Hindlimb muscle (tissue), 1 donor: ENCODE measurements at regions not wholly inside any gene's neighbourhood (a gene's known extent, or its start where the extent isn't known, plus 50 kb on each side); places are given as distances from the start of the nearest gene placed in this dataset.

ENCODE experiments used
- DNase-seq: peaks from one replicate; pipeline ENCODE4 v3.0.0-alpha.2; 2013

- no peak for DNase-seq
These were observed 574.4 kb upstream of the MAP3K7 start for GRCh38 chr6:91161246-91161645.

GRCh38 chr6:91155129-91155785, 568.4 kb upstream of the MAP3K7 start:
- DNase-seq, result no peak

GRCh38 chr6:91152824-91153223, 566.0 kb upstream of the MAP3K7 start:
- DNase-seq, result no peak

GRCh38 chr6:91149956-91150705, 563.3 kb upstream of the MAP3K7 start:
- DNase-seq, result no peak

GRCh38 chr6:91149246-91149955, 562.5 kb upstream of the MAP3K7 start:
- no peak for DNase-seq

GRCh38 chr6:91144126-91144525, 557.3 kb upstream of the MAP3K7 start:
- no peak for DNase-seq

GRCh38 chr6:91142154-91142553, 555.3 kb upstream of the MAP3K7 start:
- DNase-seq, result no peak

- no peak for DNase-seq
These were observed 554.5 kb upstream of the MAP3K7 start for GRCh38 chr6:91141346-91141745.

GRCh38 chr6:91140449-91140848, 553.6 kb upstream of the MAP3K7 start:
- no peak for DNase-seq

- DNase-seq, result no peak
These were observed 550.4 kb upstream of the MAP3K7 start for GRCh38 chr6:91137286-91137685.

- DNase-seq, result no peak
These were observed 548.7 kb upstream of the MAP3K7 start for GRCh38 chr6:91135406-91136103.

- no peak for DNase-seq
These were observed 545.6 kb upstream of the MAP3K7 start for GRCh38 chr6:91132461-91132860.

GRCh38 chr6:91130126-91130525, 543.3 kb upstream of the MAP3K7 start:
- no peak for DNase-seq

- DNase-seq, result no peak
These were observed 540.9 kb upstream of the MAP3K7 start for GRCh38 chr6:91127752-91128151.

GRCh38 chr6:91126876-91127275, 540.0 kb upstream of the MAP3K7 start:
- DNase-seq, result no peak

- DNase-seq, result no peak
These were observed 530.7 kb upstream of the MAP3K7 start for GRCh38 chr6:91117550-91117949.

- DNase-seq, result no peak
These were observed 527.3 kb upstream of the MAP3K7 start for GRCh38 chr6:91114123-91114708.

GRCh38 chr6:91106083-91106482, 519.2 kb upstream of the MAP3K7 start:
- DNase-seq, result no peak

- DNase-seq, result no peak
These were observed 518.7 kb upstream of the MAP3K7 start for GRCh38 chr6:91105532-91105931.

- DNase-seq, result no peak
These were observed 512.6 kb upstream of the MAP3K7 start for GRCh38 chr6:91099479-91099878.

GRCh38 chr6:91098006-91098405, 511.1 kb upstream of the MAP3K7 start:
- no peak for DNase-seq

GRCh38 chr6:91097364-91097763, 510.5 kb upstream of the MAP3K7 start:
- peak; percentile 62 for DNase-seq
